ENCODE measurements at regions not wholly inside any gene's neighbourhood (a gene's known extent, or its start where the extent isn't known, plus 50 kb on each side); places are given as distances from the start of the nearest gene placed in this dataset.

- no peak for DNase-seq (ENCODE audit: low spot score in 2 of 2, unreplicated experiment in 2 of 2)
- Mint-ChIP-seq H3K27me3 (ENCODE audit: low read depth) (no peaks in the 10 kb centered on the region), H3K4me3 (no peak overlapping the region), H3K36me3 (no peaks in the 10 kb centered on the region), H3K9me3 (peaks cover 5% of the 10 kb centered on the region), H3K4me1 (no peaks in the 10 kb centered on the region), H3K27ac (no peak overlapping the region)
- TF ChIP-seq CTCF (IDR thresholded peaks at IDR 0.05; ENCODE audit: unreplicated experiment) = no peak
These were observed 225.8 kb upstream of the NAALADL2 start for GRCh38 chr3:174633342-174633741.

GRCh38 chr3:174636451-174636850, 222.7 kb upstream of the NAALADL2 start:
- no peak overlapping the region for H3K27ac Mint-ChIP-seq
- H3K36me3 Mint-ChIP-seq = no peaks in the 10 kb centered on the region

GRCh38 chr3:174639406-174639805, 219.7 kb upstream of the NAALADL2 start:
- Mint-ChIP-seq H3K4me3 (no peak overlapping the region), H3K36me3 (no peaks in the 10 kb centered on the region), H3K27ac (no peak overlapping the region), H3K4me1 (no peaks in the 10 kb centered on the region), H3K27me3 (ENCODE audit: low read depth) (no peaks in the 10 kb centered on the region), H3K9me3 (peaks cover 5% of the 10 kb centered on the region)
- no peak for TF ChIP-seq CTCF (IDR thresholded peaks at IDR 0.05; ENCODE audit: unreplicated experiment)
- DNase-seq (ENCODE audit: low spot score in 2 of 2, unreplicated experiment in 2 of 2) = no peak

More at GRCh38 chr3:174636451-174636850, 222.7 kb upstream of the NAALADL2 start:
- peaks cover 5% of the 10 kb centered on the region for H3K9me3 Mint-ChIP-seq
- TF ChIP-seq CTCF (IDR thresholded peaks at IDR 0.05; ENCODE audit: unreplicated experiment) = no peak
- no peaks in the 10 kb centered on the region for H3K4me1 Mint-ChIP-seq
- no peak for DNase-seq (ENCODE audit: low spot score in 2 of 2, unreplicated experiment in 2 of 2)
- H3K27me3 Mint-ChIP-seq (ENCODE audit: low read depth) = no peaks in the 10 kb centered on the region
- H3K4me3 Mint-ChIP-seq = no peak overlapping the region

GRCh38 chr3:174639970-174640369, 219.2 kb upstream of the NAALADL2 start:
- Mint-ChIP-seq H3K27me3 (ENCODE audit: low read depth) (no peaks in the 10 kb centered on the region), H3K4me3 (no peak overlapping the region)

GRCh38 chr3:174640932-174641331, 218.2 kb upstream of the NAALADL2 start:
- no peak for DNase-seq (ENCODE audit: low spot score in 2 of 2, unreplicated experiment in 2 of 2)
- no peak for TF ChIP-seq CTCF (IDR thresholded peaks at IDR 0.05; ENCODE audit: unreplicated experiment)
- Mint-ChIP-seq H3K4me3 (no peak overlapping the region), H3K36me3 (no peaks in the 10 kb centered on the region), H3K27ac (no peak overlapping the region), H3K4me1 (no peaks in the 10 kb centered on the region), H3K9me3 (peaks cover 5% of the 10 kb centered on the region), H3K27me3 (ENCODE audit: low read depth) (no peaks in the 10 kb centered on the region)

More at GRCh38 chr3:174639970-174640369, 219.2 kb upstream of the NAALADL2 start:
- Mint-ChIP-seq H3K4me1 (no peaks in the 10 kb centered on the region), H3K27ac (no peak overlapping the region), H3K9me3 (peaks cover 5% of the 10 kb centered on the region), H3K36me3 (no peaks in the 10 kb centered on the region)
- DNase-seq (ENCODE audit: low spot score in 2 of 2, unreplicated experiment in 2 of 2) = no peak
- TF ChIP-seq CTCF (IDR thresholded peaks at IDR 0.05; ENCODE audit: unreplicated experiment) = no peak

GRCh38 chr3:174644287-174644686, 214.8 kb upstream of the NAALADL2 start:
- no peaks in the 10 kb centered on the region for H3K4me1 Mint-ChIP-seq
- no peak for DNase-seq (ENCODE audit: low spot score in 2 of 2, unreplicated experiment in 2 of 2)
- H3K36me3 Mint-ChIP-seq = no peaks in the 10 kb centered on the region
- H3K27ac Mint-ChIP-seq = no peak overlapping the region
- no peaks in the 10 kb centered on the region for H3K9me3 Mint-ChIP-seq
- no peaks in the 10 kb centered on the region for H3K27me3 Mint-ChIP-seq (ENCODE audit: low read depth)
- H3K4me3 Mint-ChIP-seq = no peak overlapping the region
- TF ChIP-seq CTCF (IDR thresholded peaks at IDR 0.05; ENCODE audit: unreplicated experiment) = no peak
